BLaER1 treated with 17β-estradiol and CSF1 and Interleukin-3, amounts not matched to agents 10 nM and 100 nM (cell line): ENCODE measurements at regions not wholly inside any gene's neighbourhood (a gene's known extent, or its start where the extent isn't known, plus 50 kb on each side); places are given as distances from the start of the nearest gene placed in this dataset.

ENCODE experiments used
- H3K27ac ChIP-seq, 11 experiments: shearing (Covaris generic); formaldehyde crosslinking; 2 replicates each; pipeline ENCODE4 v1.8.1; 2022
- H3K27me3 ChIP-seq, 11 experiments: shearing (Covaris generic); formaldehyde crosslinking; 2 replicates each; pipeline ENCODE4 v1.8.1; 2022
- H3K36me3 ChIP-seq, 11 experiments: shearing (Covaris generic); formaldehyde crosslinking; 2 replicates each; pipeline ENCODE4 v1.8.1; 2022
- H3K4me1 ChIP-seq, 10 experiments: shearing (Covaris generic); formaldehyde crosslinking; 2 replicates each; pipeline ENCODE4 v1.8.1; 2022
- H3K4me2 ChIP-seq, 11 experiments: shearing (Covaris generic); formaldehyde crosslinking; 2 replicates each; pipeline ENCODE4 v1.8.1; 2022
- H3K4me3 ChIP-seq, 10 experiments: shearing (Covaris generic); formaldehyde crosslinking; 2 replicates each; pipeline ENCODE4 v1.8.1; 2022
- H3K9ac ChIP-seq, 11 experiments: shearing (Covaris generic); formaldehyde crosslinking; 2 replicates each; pipeline ENCODE4 v1.8.1; 2022
- H3K9me3 ChIP-seq, 11 experiments: shearing (Covaris generic); formaldehyde crosslinking; replicated peaks in 1 of 11; 2 replicates each; pipeline ENCODE4 v1.8.1; 2022
- H4K20me1 ChIP-seq, 11 experiments: shearing (Covaris generic); formaldehyde crosslinking; 2 replicates each; pipeline ENCODE4 v1.8.1; 2022
- Cebpa-rat ChIP-seq, 11 experiments: shearing (Covaris generic); IDR thresholded peaks; 2 replicates each; pipeline ENCODE4 v1.8.1; 2022

DNA sequence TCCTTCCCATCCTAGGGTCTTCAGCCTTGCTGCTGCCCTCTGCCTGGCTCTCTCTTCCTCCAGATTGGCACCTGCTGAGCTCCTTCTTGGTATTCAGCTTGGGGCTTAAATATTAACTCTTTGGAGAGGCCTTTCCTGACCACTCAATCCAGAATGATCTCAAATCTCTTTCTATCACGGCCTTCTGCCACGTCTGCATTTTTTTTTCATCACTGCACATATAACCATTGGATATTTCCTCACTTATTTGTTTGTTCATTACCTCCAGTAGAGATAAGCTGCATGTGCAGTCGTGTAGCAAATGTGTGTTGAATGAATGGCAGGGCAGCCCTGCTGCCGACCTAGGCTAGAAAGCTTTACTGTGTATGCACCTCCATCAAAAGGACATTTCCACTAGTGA is 51.6 kb upstream of the MPP7 start:
- H3K4me2 ChIP-seq, result no peak overlapping the region

DNA sequence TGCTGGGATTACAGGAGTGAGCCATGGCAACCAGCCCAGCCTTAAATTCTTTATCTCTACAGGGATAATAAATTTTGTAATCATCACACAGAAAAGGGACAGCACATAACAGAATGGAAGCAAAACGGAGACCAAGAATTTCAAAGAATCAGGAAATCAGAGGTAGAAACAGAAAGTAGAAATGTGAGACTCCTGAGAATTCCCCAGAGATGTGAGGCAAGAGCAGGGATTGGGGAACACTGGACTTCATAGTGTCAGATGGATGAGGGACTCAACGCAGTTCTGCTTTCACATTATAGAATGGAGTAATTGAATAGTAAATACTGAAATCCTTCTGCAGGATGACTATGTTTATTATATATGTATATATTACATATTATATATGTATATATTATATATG is 52.5 kb upstream of the MPP7 start:
- H3K36me3 ChIP-seq, result no peaks in the 10 kb centered on the region
- TF ChIP-seq Cebpa-rat (IDR thresholded peaks at IDR 0.05), result no peak
- H3K27ac ChIP-seq, result no peak overlapping the region
- no peaks in the 10 kb centered on the region for H3K9me3 ChIP-seq
- H3K4me1 ChIP-seq, result peaks cover 0 to 5% (median 0%) of the 10 kb centered on the region in 10 experiments; a peak in 2 of 20 replicates
- 0 out of 22 replicates have a peak overlapping the region, but pooled peaks of 1 of the 11 experiments have one; percentile 22 for H3K4me2 ChIP-seq
- no peak overlapping the region for H3K9ac ChIP-seq
- H4K20me1 ChIP-seq, result no peaks in the 10 kb centered on the region
- H3K4me3 ChIP-seq, result no peak overlapping the region
- no peaks in the 10 kb centered on the region for H3K27me3 ChIP-seq

More for the DNA sequence above, 51.6 kb upstream of the MPP7 start:
- no peak overlapping the region for H3K27ac ChIP-seq
- H3K4me1 ChIP-seq, result peaks cover 0 to 5% (median 0%) of the 10 kb centered on the region in 10 experiments; a peak in 2 of 20 replicates
- H4K20me1 ChIP-seq, result no peaks in the 10 kb centered on the region
- no peak for TF ChIP-seq Cebpa-rat (IDR thresholded peaks at IDR 0.05)
- no peaks in the 10 kb centered on the region for H3K36me3 ChIP-seq
- H3K4me3 ChIP-seq, result no peak overlapping the region
- no peaks in the 10 kb centered on the region for H3K9me3 ChIP-seq
- no peaks in the 10 kb centered on the region for H3K27me3 ChIP-seq
- no peak overlapping the region for H3K9ac ChIP-seq

DNA sequence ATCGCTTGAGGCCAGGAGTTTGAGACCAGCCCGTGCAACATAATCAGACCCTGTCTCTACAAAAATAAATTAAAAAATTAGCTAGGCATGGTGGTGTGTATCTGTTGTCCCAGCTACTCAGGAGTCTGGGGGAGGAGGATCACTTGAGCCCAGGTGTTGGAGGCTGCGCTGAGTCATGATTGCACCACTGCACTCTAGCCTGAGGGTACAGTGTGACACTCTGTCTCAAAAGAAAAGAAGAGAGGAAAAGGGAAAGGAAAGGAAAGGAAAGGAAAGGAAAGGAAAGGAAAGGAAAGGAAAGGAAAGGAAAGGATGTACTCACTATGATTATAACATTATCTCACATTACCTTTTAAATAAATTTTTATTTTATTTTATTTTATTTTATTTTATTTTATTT is 56.5 kb upstream of the MPP7 start:
- H4K20me1 ChIP-seq, result no peaks in the 10 kb centered on the region
- no peak overlapping the region for H3K4me3 ChIP-seq
- H3K9ac ChIP-seq, result no peak overlapping the region
- no peaks in the 10 kb centered on the region for H3K9me3 ChIP-seq
- H3K4me2 ChIP-seq, result 0 out of 22 replicates have a peak overlapping the region, but pooled peaks of 1 of the 11 experiments have one; percentile 1
- peaks cover 0 to 8% (median 0%) of the 10 kb centered on the region in 10 experiments; a peak in 4 of 20 replicates for H3K4me1 ChIP-seq
- H3K27ac ChIP-seq, result no peak overlapping the region
- H3K27me3 ChIP-seq, result no peaks in the 10 kb centered on the region
- no peak for TF ChIP-seq Cebpa-rat (IDR thresholded peaks at IDR 0.05)
- no peaks in the 10 kb centered on the region for H3K36me3 ChIP-seq

DNA sequence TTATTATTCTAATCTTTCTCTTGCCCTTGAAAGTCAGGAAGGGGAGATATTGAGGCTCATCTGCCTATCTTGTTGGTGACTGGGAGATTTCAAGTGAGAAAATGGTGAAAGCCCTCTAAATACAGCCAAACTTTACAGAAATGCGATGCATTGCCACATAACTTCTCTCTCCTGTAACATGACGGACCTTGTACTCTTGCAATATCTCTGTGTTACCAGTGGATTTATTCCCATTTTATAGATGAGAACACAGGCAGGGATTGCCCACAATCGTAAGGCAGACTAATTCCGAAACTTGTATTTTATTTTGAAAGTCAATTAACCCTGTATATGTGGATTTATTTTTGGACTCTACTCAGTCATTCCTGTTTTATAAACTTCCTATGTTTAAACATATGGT is 57.3 kb upstream of the MPP7 start:
- Histone ChIP-seq H4K20me1 (no peaks in the 10 kb centered on the region), H3K27me3 (no peaks in the 10 kb centered on the region), H3K4me1 (peaks cover 0 to 8% (median 0%) of the 10 kb centered on the region in 10 experiments; a peak in 4 of 20 replicates), H3K4me3 (no peak overlapping the region), H3K9ac (no peak overlapping the region), H3K27ac (no peak overlapping the region), H3K36me3 (no peaks in the 10 kb centered on the region), H3K4me2 (no peak overlapping the region), H3K9me3 (no peaks in the 10 kb centered on the region)
- no peak for TF ChIP-seq Cebpa-rat (IDR thresholded peaks at IDR 0.05)

DNA sequence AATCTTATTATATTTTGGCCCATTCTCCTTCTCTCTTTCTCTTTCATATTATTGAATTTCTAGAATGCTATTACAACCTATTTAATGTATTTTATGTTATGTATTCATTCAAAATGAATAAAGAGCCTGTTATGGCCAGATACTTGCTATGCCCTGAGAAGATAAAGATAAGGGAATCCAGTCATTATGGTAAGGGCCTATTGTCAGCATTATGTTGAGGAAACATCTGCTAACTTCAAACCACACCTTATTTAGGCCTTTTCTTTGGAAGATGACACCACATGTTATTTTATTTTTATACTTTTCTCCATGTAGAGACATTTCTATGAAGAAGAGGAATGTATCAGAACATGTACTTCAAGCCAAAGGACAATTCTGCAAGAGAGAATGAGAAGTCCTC is 60.5 kb upstream of the MPP7 start:
- no peak for TF ChIP-seq Cebpa-rat (IDR thresholded peaks at IDR 0.05)
- Histone ChIP-seq H3K4me2 (peak overlapping the region in 2 of 11 experiments; percentile 4 to 5; a peak in 1 of 22 replicates), H3K27ac (no peak overlapping the region), H3K4me3 (no peak overlapping the region), H3K9ac (no peak overlapping the region), H3K9me3 (no peaks in the 10 kb centered on the region), H3K4me1 (peaks cover 18 to 33% (median 21%) of the 10 kb centered on the region in 10 experiments), H3K36me3 (no peaks in the 10 kb centered on the region), H3K27me3 (no peaks in the 10 kb centered on the region), H4K20me1 (no peaks in the 10 kb centered on the region)

DNA sequence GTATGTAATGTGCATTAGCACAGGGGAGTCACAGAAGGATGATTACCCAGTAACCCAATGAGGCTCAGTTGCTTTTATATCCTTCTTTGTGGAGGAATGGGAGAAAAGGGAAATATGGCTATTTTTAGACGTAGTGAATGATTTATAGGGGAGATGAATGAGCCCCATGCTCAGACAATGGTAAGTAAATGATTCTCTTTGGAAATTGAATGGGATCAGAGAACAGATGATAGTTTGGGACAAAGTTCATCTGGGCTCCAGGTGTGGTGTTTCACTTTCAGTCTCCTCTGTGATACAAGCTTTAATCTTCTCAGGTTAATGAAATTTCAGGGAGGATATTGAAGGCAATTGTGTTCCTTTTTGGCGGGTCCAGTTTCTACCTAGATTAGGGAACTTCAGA is 63.0 kb upstream of the MPP7 start:
- H3K36me3 ChIP-seq, result no peaks in the 10 kb centered on the region
- H3K9ac ChIP-seq, result no peak overlapping the region
- H3K4me2 ChIP-seq, result no peak overlapping the region
- H3K4me3 ChIP-seq, result no peak overlapping the region
- no peaks in the 10 kb centered on the region for H4K20me1 ChIP-seq
- H3K27ac ChIP-seq, result no peak overlapping the region
- no peaks in the 10 kb centered on the region for H3K27me3 ChIP-seq
- TF ChIP-seq Cebpa-rat (IDR thresholded peaks at IDR 0.05), result no peak
- peaks cover 24 to 34% (median 28%) of the 10 kb centered on the region in 10 experiments for H3K4me1 ChIP-seq
- no peaks in the 10 kb centered on the region for H3K9me3 ChIP-seq

DNA sequence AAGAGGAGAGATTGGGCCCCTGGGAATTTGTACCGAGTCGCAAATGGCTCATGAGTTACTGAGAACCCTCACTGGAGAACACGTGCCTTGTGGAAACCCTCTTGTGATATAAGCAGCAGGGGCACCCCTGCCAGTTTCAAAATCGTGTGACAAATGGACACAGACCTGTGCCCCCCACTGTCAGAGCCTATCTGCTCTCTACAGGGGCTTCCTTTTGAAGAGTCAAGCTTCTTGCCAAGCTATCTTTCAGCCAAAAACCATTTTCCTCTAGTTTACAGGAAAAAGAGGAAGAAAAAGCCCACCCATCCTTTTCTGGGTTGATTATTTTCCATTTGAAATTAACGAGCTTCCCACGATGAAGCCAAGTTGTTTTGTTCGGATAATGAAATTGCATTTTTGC is 64.1 kb upstream of the MPP7 start:
- Histone ChIP-seq H3K4me1 (peaks cover 24 to 34% (median 28%) of the 10 kb centered on the region in 10 experiments), H3K9ac (no peak overlapping the region), H3K4me2 (peak overlapping the region; percentile 57 to 84 (median 69)), H4K20me1 (no peaks in the 10 kb centered on the region), H3K9me3 (peaks cover 0 to 5% (median 0%) of the 10 kb centered on the region in 11 experiments; a peak in 1 of 22 replicates), H3K27ac (peak overlapping the region in 6 of 11 experiments; percentile 28 to 73 (median 65); a peak in 9 of 22 replicates), H3K4me3 (no peak overlapping the region), H3K27me3 (no peaks in the 10 kb centered on the region), H3K36me3 (no peaks in the 10 kb centered on the region)
- no peak for TF ChIP-seq Cebpa-rat (IDR thresholded peaks at IDR 0.05)

DNA sequence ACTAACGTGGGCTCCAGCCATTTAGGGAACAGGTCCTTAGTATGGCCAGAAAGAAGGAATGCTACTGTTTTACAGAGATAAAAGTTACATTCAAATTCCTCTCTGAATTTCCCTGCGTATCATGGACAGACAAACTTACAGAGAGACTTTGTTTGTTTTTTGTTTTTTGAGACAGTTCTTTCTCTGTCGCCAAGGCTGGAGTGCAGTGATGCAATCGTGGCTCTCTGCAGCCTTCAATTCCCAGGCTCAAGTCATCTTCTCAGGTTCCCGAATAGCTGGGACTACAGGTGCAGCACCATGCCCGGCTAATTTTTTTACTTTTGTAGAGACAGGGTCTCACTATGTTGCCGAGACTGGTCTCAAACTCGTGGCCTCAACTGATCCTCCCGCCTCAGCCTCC is 64.5 kb upstream of the MPP7 start:
- no peak for TF ChIP-seq Cebpa-rat (IDR thresholded peaks at IDR 0.05)
- Histone ChIP-seq H4K20me1 (no peaks in the 10 kb centered on the region), H3K4me1 (peaks cover 24 to 34% (median 28%) of the 10 kb centered on the region in 10 experiments), H3K9me3 (peaks cover 0 to 5% (median 0%) of the 10 kb centered on the region in 11 experiments; a peak in 1 of 22 replicates), H3K27me3 (no peaks in the 10 kb centered on the region), H3K27ac (peak overlapping the region in 9 of 11 experiments; percentile 42 to 73 (median 63); a peak in 17 of 22 replicates), H3K9ac (peak overlapping the region in 4 of 11 experiments; percentile 22 to 54 (median 41); a peak in 2 of 22 replicates), H3K4me2 (peak overlapping the region; percentile 55 to 84 (median 69)), H3K36me3 (no peaks in the 10 kb centered on the region), H3K4me3 (no peak overlapping the region)

DNA sequence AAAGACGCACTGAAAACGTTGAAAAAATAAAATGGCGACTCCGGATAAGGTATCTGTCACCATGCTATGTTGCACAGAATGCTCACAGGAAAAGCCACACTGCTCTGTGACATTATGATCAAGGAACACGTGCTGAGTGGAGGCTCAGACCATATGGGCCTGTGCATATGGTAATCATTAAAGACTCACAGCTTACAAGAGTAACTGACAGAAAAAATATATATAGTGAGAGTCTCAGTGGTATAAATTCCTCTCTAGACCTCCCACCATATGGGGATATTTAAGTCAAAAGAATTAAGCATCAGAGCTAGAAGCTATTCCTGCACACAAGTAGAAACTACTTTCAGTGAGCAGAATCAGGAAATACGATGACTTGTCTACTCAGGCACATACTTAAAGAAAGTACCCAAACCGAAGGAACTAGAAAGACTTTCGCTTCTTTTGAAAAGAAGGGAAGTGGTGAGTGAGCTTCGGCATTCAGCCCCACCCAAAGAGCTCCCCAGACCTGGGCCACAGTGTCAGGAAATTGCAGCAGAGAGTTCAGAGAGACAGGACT is 65.1 kb upstream of the MPP7 start:
- TF ChIP-seq Cebpa-rat (IDR thresholded peaks at IDR 0.05), result no peak
- Histone ChIP-seq H3K4me1 (peaks cover 24 to 34% (median 28%) of the 10 kb centered on the region in 10 experiments), H3K9ac (peak overlapping the region in 8 of 11 experiments; percentile 28 to 64 (median 47); a peak in 13 of 22 replicates), H3K36me3 (no peaks in the 10 kb centered on the region), H3K4me2 (peak overlapping the region; percentile 55 to 84 (median 69)), H3K27ac (peak overlapping the region in 9 of 11 experiments; percentile 42 to 73 (median 63); a peak in 18 of 22 replicates), H3K9me3 (peaks cover 0 to 5% (median 0%) of the 10 kb centered on the region in 11 experiments; a peak in 1 of 22 replicates), H3K27me3 (no peaks in the 10 kb centered on the region), H4K20me1 (no peaks in the 10 kb centered on the region), H3K4me3 (0 out of 20 replicates have a peak overlapping the region, but pooled peaks of 1 of the 10 experiments have one; percentile 19)
